LNCAP (cell line): ENCODE measurements at regions not wholly inside any gene's neighbourhood (a gene's known extent, or its start where the extent isn't known, plus 50 kb on each side); places are given as distances from the start of the nearest gene placed in this dataset.

ENCODE experiments used
- CTCF ChIP-seq: fragments of 450-650 bp; IDR thresholded peaks from 2 replicates; pipeline ENCODE4 v1.5.1; 2017; ENCODE audit warnings: mild to moderate bottlenecking

- TF ChIP-seq CTCF, result no peak
These were observed 564.3 kb downstream of the ZNF608 start for GRCh38 chr5:124182133-124182532.

DNA sequence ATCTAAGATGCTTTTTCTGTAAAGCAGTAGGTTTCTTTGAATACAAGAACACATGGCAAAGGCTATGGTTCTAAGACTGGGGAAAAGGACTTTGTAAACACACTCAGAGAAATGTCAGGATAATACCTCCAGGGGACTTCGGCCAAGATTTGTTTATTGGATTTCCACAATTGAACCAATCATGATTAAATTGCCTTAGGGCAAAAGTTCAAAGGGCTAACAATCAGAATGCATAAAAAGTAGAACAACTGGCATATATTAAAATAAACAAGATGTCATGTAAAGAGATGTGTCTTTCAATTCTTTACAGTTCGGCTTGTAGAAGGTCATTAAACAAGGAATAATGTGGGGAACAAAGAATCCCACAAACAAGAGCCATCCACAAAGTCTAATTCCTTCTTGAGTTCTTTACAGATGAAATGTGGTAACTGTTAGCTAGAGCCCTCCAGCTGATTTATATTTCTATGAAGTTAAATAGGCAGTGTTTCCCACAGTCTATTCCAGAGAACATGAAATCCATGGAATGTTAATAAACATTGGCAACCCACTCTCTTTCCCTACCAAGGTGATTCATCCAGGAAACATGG is 565.5 kb downstream of the ZNF608 start:
- TF ChIP-seq CTCF, result no peak

GRCh38 chr5:124180299-124180874 is 566.1 kb downstream of the ZNF608 start:
- no peak for TF ChIP-seq CTCF

DNA sequence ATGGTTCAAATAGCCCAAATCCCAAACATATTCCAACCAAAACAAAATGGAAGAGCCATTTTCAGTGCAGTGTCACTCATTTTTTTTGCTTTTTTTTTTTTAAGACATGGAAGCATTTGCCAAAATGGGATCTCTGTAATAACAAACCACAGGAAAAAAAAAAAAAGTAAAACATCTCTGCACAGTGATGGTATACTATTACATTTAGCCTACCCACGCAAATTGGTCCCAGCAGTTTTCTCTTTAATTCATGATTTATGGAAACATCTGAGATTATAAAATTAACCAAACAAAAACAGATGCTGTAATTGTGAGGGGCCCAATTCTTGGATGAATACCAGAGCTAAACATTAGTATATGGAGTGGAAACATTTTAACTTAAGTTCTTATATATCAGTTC is 566.6 kb downstream of the ZNF608 start:
- no peak for TF ChIP-seq CTCF

DNA sequence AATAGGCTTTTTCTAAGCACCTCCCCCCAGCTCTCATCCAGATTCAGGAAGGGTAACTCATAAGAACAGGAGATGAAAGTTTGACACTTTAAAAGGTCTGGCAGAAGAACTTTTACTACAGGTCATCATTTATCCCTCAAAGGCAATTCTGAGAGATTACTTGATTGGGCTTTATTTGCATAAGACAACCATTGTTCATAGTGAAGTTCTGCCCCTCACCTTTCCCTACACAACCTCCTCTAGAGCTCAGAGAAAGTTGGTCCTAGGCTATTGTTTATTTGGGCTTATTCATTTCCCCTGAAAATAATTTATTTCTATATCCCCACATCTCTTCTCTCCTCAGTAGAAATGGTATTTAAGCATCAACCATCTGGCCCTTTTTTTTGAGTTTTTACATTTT is 568.4 kb downstream of the ZNF608 start:
- no peak for TF ChIP-seq CTCF

GRCh38 chr5:124176692-124177091 is 569.7 kb downstream of the ZNF608 start:
- peak; percentile 15; the same call in 1 of the 2 replicates for TF ChIP-seq CTCF

DNA sequence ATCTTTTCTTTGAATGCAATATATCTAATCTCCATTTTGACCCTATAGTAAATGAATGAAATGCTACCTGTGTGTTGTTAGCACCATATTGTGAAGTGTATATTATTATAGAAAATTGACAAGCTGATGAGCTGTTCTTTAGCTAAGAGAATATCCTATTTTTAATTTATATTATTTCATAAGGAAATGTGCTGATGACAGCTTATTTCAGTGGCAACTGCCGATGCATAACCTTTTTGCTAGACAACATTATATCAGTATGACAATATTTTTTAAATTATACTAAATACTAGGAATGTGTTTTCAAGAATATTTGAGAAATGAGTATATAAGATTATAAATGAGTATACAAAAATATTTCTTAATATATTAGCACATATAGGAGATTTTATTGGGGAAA is 573.1 kb downstream of the ZNF608 start:
- no peak for TF ChIP-seq CTCF
